SH-SY5Y (cell line): ENCODE measurements at regions not wholly inside any gene's neighbourhood (a gene's known extent, or its start where the extent isn't known, plus 50 kb on each side); places are given as distances from the start of the nearest gene placed in this dataset.

Experiments used
- GATA2 ChIP-seq: IDR thresholded peaks from 2 replicates; pipeline ENCODE4 v1.6.1; 2011; ENCODE audit warnings: mild to moderate bottlenecking, low read depth, low read length
- GATA3 ChIP-seq: IDR thresholded peaks from 2 replicates; pipeline ENCODE4 v1.6.1; 2011; ENCODE audit warnings: low read depth, mild to moderate bottlenecking, low read length, moderate library complexity

GRCh38 chr2:118177884-118178283, 89.6 kb downstream of the INSIG2 start:
- TF ChIP-seq GATA2 (no peak), GATA3 (no peak)
